C4-2B (cell line): ENCODE measurements at regions not wholly inside any gene's neighbourhood (a gene's known extent, or its start where the extent isn't known, plus 50 kb on each side); places are given as distances from the start of the nearest gene placed in this dataset.

ENCODE experiments used
- ZFX ChIP-seq: fragments of 450-650 bp; IDR thresholded peaks from 2 replicates; pipeline ENCODE4 v1.6.1; 2017
- TF ChIP-seq, protein P1 (sequence below): fragments of 450-650 bp; conservative IDR thresholded peaks from 2 replicates; pipeline ENCODE4 v1.5.1; 2017; ENCODE audit warnings: mild to moderate bottlenecking

DNA sequence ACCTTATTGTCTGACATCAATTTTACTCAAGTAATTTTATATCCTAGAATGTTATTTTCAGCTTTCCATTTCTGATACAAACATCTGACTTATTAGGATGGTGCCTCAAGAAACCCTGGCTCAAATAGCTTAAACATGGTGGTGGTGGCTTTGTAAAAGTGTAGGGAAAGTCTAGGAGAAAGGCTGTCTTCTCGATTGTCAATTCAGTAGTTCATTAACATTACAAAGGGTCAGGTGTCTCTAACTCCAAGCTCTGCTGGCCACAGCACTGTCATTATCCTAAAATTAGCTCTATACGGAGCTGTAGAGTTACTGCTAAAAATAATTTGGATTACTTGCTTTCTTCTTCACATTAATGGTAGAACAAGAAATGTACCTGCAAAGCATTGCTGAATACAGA is 1360.1 kb upstream of the CDH6 start:
- TF ChIP-seq, protein P1, sequence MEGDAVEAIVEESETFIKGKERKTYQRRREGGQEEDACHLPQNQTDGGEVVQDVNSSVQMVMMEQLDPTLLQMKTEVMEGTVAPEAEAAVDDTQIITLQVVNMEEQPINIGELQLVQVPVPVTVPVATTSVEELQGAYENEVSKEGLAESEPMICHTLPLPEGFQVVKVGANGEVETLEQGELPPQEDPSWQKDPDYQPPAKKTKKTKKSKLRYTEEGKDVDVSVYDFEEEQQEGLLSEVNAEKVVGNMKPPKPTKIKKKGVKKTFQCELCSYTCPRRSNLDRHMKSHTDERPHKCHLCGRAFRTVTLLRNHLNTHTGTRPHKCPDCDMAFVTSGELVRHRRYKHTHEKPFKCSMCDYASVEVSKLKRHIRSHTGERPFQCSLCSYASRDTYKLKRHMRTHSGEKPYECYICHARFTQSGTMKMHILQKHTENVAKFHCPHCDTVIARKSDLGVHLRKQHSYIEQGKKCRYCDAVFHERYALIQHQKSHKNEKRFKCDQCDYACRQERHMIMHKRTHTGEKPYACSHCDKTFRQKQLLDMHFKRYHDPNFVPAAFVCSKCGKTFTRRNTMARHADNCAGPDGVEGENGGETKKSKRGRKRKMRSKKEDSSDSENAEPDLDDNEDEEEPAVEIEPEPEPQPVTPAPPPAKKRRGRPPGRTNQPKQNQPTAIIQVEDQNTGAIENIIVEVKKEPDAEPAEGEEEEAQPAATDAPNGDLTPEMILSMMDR, result no peak
- no peak for TF ChIP-seq ZFX
